IMR-90 (cell line): ENCODE measurements at regions not wholly inside any gene's neighbourhood (a gene's known extent, or its start where the extent isn't known, plus 50 kb on each side); places are given as distances from the start of the nearest gene placed in this dataset.

Source experiments
- ATAC-seq: fragments of 200-7000 bp; cut with Tn5 transposase; 2 replicates; pipeline ENCODE4 v1.9.1; 2020; ENCODE audit warnings: low read depth, mild to moderate bottlenecking, moderate library complexity
- BruUV-seq: library from RNA; stranded (reverse); fragments of 400-500 nt; replicated peaks from 2 replicates; lab custom pipeline; 2021; lab: Mats Ljungman, UMichigan
- CTCF ChIA-PET: fragments of 300-600 bp; formaldehyde crosslinking; extraction: SDS; loops from one replicate; lab custom pipeline; 2021; ENCODE audit warnings: antibody characterized with exemption; lab: Yijun Ruan, JAX
- POLR2A ChIA-PET: fragments of 300-600 bp; sonication (Branson Sonifier 250); formaldehyde crosslinking; loops from one replicate; lab custom pipeline; 2022; ENCODE audit warnings: antibody characterized with exemption; ENCODE audit not compliant: unreplicated experiment; lab: Charles Lee
- DNase-seq: peaks from one replicate; pipeline ENCODE4 v3.0.0; 2013
- H2AFZ ChIP-seq: replicated peaks from 2 replicates; pipeline ENCODE3; 2013; ENCODE audit warnings: low read length, mild to moderate bottlenecking; ENCODE audit not compliant: poor library complexity
- H2AK5ac ChIP-seq: 2 replicates; pipeline ENCODE4 v1.6.1; 2013; ENCODE audit warnings: low read depth, low read length, inconsistent platforms
- H2AK9ac ChIP-seq: replicated peaks from 2 replicates; pipeline ENCODE3; 2013; ENCODE audit warnings: mild to moderate bottlenecking, low read depth, low read length, moderate library complexity; ENCODE audit not compliant: poor library complexity
- H2BK120ac ChIP-seq: 2 replicates; pipeline ENCODE4 v1.6.1; 2013; ENCODE audit warnings: low read depth, low read length, inconsistent platforms
- H2BK15ac ChIP-seq: 3 replicates; pipeline ENCODE4 v1.6.1; 2013; ENCODE audit warnings: low read depth, low read length, inconsistent platforms
- H2BK20ac ChIP-seq: 2 replicates; pipeline ENCODE4 v1.6.1; 2013; ENCODE audit warnings: low read depth, mild to moderate bottlenecking, inconsistent platforms, low read length, moderate library complexity
- H2BK5ac ChIP-seq: 2 replicates; pipeline ENCODE4 v1.6.1; 2013; ENCODE audit warnings: mild to moderate bottlenecking, low read depth, low read length, inconsistent platforms; ENCODE audit not compliant: poor library complexity, severe bottlenecking
- H3K14ac ChIP-seq: replicated peaks from 2 replicates; pipeline ENCODE4 v1.6.1; 2013; ENCODE audit warnings: low read depth, low read length, inconsistent platforms
- H3K18ac ChIP-seq: 2 replicates; pipeline ENCODE4 v1.6.1; 2013; ENCODE audit warnings: low read depth, low read length, control low read depth
- H3K23ac ChIP-seq: 2 replicates; pipeline ENCODE4 v1.6.1; 2013; ENCODE audit warnings: low read depth, low read length, inconsistent platforms
- H3K27ac ChIP-seq: 2 replicates; pipeline ENCODE4 v1.5.1; 2013; ENCODE audit warnings: mild to moderate bottlenecking, control low read depth, low read length; ENCODE audit not compliant: insufficient read depth
- H3K27me3 ChIP-seq: 2 replicates; pipeline ENCODE4 v1.6.1; 2013; ENCODE audit warnings: low read length; ENCODE audit not compliant: control insufficient read depth, insufficient read depth
- H3K36me3 ChIP-seq: 2 replicates; pipeline ENCODE4 v1.6.1; 2013; ENCODE audit warnings: low read length, mixed read lengths; ENCODE audit not compliant: control insufficient read depth, insufficient read depth
- H3K4ac ChIP-seq: 2 replicates; pipeline ENCODE4 v1.6.1; 2013; ENCODE audit warnings: low read depth, low read length, inconsistent platforms
- H3K4me1 ChIP-seq: 2 replicates; pipeline ENCODE4 v1.6.1; 2013; ENCODE audit warnings: low read length, mixed read lengths; ENCODE audit not compliant: control insufficient read depth, insufficient read depth
- H3K4me2 ChIP-seq: 2 replicates; pipeline ENCODE4 v1.6.1; 2013; ENCODE audit warnings: low read depth, mild to moderate bottlenecking, control low read depth, low read length, moderate library complexity
- H3K4me3 ChIP-seq: 2 replicates; pipeline ENCODE4 v1.5.1; 2013; ENCODE audit warnings: low read depth, mild to moderate bottlenecking, control low read depth, low read length, moderate library complexity; ENCODE audit not compliant: insufficient read depth
- H3K56ac ChIP-seq: 2 replicates; pipeline ENCODE4 v1.6.1; 2013; ENCODE audit warnings: low read length, inconsistent platforms; ENCODE audit not compliant: insufficient read depth; ENCODE audit errors: extremely low read depth
- H3K79me1 ChIP-seq, 2 experiments: 2 replicates each; pipeline ENCODE4 v1.6.1; 2013; ENCODE audit warnings: low read length in 2 of 2, inconsistent platforms in 1 of 2, low read depth in 1 of 2
- H3K9ac ChIP-seq: 2 replicates; pipeline ENCODE4 v1.6.1; 2013; ENCODE audit warnings: low read depth, low read length, control low read depth
- H3K9me1 ChIP-seq: 2 replicates; pipeline ENCODE4 v1.6.1; 2013; ENCODE audit warnings: low read length, inconsistent platforms; ENCODE audit not compliant: insufficient read depth
- H3K9me3 ChIP-seq: 2 replicates; pipeline ENCODE4 v1.6.1; 2013; ENCODE audit warnings: low read length; ENCODE audit not compliant: control insufficient read depth, insufficient read depth
- H4K20me1 ChIP-seq: 2 replicates; pipeline ENCODE4 v1.6.1; 2013; ENCODE audit warnings: low read length, inconsistent platforms; ENCODE audit not compliant: insufficient read depth
- H4K5ac ChIP-seq: 2 replicates; pipeline ENCODE4 v1.6.1; 2013; ENCODE audit warnings: mild to moderate bottlenecking, low read depth, low read length, control low read depth
- H4K8ac ChIP-seq, 2 experiments: 2 replicates each; pipeline ENCODE4 v1.6.1; 2013; ENCODE audit warnings: low read depth in 2 of 2, low read length in 2 of 2, control low read depth in 1 of 2, inconsistent platforms in 1 of 2
- H4K91ac ChIP-seq: 2 replicates; pipeline ENCODE4 v1.6.1; 2013; ENCODE audit warnings: low read depth, low read length, inconsistent platforms; ENCODE audit not compliant: insufficient read depth
- BHLHE40 ChIP-seq: fragments of 150-350 bp; IDR thresholded peaks from 2 replicates; pipeline ENCODE4 v1.6.1; 2016; ENCODE audit warnings: mild to moderate bottlenecking, low read depth, low read length
- CHD1 ChIP-seq: IDR thresholded peaks from 2 replicates; pipeline ENCODE4 v1.6.1; 2012; ENCODE audit warnings: low read depth, low read length, improper control_type of control experiment
- CTCF ChIP-seq: conservative IDR thresholded peaks from 2 replicates; pipeline ENCODE4 v1.5.1; 2012; ENCODE audit warnings: mild to moderate bottlenecking, low read depth, low read length, improper control_type of control experiment
- FOS ChIP-seq: fragments of 150-350 bp; IDR thresholded peaks from 2 replicates; pipeline ENCODE4 v1.6.1; 2016; ENCODE audit warnings: low read depth, low read length
- MAZ ChIP-seq: IDR thresholded peaks from 2 replicates; pipeline ENCODE4 v1.6.1; 2012; ENCODE audit warnings: low read depth, mild to moderate bottlenecking, low read length, improper control_type of control experiment, moderate library complexity, borderline replicate concordance
- MXI1 ChIP-seq: IDR thresholded peaks from 2 replicates; pipeline ENCODE4 v1.6.1; 2012; ENCODE audit warnings: low read depth, mild to moderate bottlenecking, low read length, moderate library complexity, borderline replicate concordance
- POLR2A ChIP-seq: IDR thresholded peaks from 2 replicates; pipeline ENCODE4 v1.6.1; 2012; ENCODE audit warnings: mild to moderate bottlenecking, low read depth, low read length
- RAD21 ChIP-seq: IDR thresholded peaks from 2 replicates; pipeline ENCODE4 v1.6.1; 2012; ENCODE audit warnings: low read length, improper control_type of control experiment
- RCOR1 ChIP-seq: IDR thresholded peaks from 2 replicates; pipeline ENCODE4 v1.6.1; 2012; ENCODE audit warnings: mild to moderate bottlenecking, low read length, improper control_type of control experiment; ENCODE audit not compliant: insufficient replicate concordance
- SMC3 ChIP-seq: fragments of 150-350 bp; IDR thresholded peaks from 2 replicates; pipeline ENCODE4 v1.6.1; 2016; ENCODE audit warnings: low read depth, mild to moderate bottlenecking, antibody characterized with exemption, low read length, moderate library complexity
- WGBS, 2 experiments: methylation state at CpG; one replicate each; pipeline versions ENCODE4 v1.1.5 to v1.1.7; 2013; ENCODE audit warnings: missing lambda C conversion rate in 2 of 2; ENCODE audit not compliant: insufficient read length in 1 of 2; ENCODE audit errors: extremely low coverage in 2 of 2; 5-methylcytosine and 5-hydroxymethylcytosine counted together
- dilution Hi-C: fragments of 300-500 bp; cut with HindIII; formaldehyde crosslinking; loops from one replicate; pipeline ENCODE4 v1.14.3; 2018; ENCODE audit warnings: low sequenced_read_pairs; ENCODE audit not compliant: unreplicated experiment
- in situ Hi-C: fragments of 300-500 bp; cut with MboI; formaldehyde crosslinking; loops from 3 replicates; pipeline ENCODE4 v1.14.3; 2019; ENCODE audit warnings: low sequenced_read_pairs, inconsistent platforms, mixed read lengths
- intact Hi-C: fragments of 100-400 bp; cut with micrococcal nuclease; formaldehyde crosslinking; loops from 2 replicates; pipeline ENCODE4 v1.10.0; 2022

- Histone ChIP-seq H3K4me2 (no peak overlapping the region), H3K14ac (no peak overlapping the region), H3K9me3 (no peaks in the 10 kb centered on the region), H3K27me3 (no peaks in the 10 kb centered on the region), H3K4me1 (no peaks in the 10 kb centered on the region), H4K5ac (no peak overlapping the region), H2BK20ac (no peak overlapping the region), H3K4me3 (no peak overlapping the region), H4K20me1 (no peaks in the 10 kb centered on the region), H3K56ac (no peak overlapping the region), H3K79me1 (no peaks in the 10 kb centered on the region), H3K27ac (no peak overlapping the region), H3K4ac (no peak overlapping the region), H3K9me1 (no peaks in the 10 kb centered on the region), H3K36me3 (no peaks in the 10 kb centered on the region), H3K18ac (no peak overlapping the region), H2BK5ac (no peak overlapping the region), H2AFZ (no peak overlapping the region), H2AK5ac (no peak overlapping the region), H2BK120ac (no peak overlapping the region), H2AK9ac (no peak overlapping the region), H2BK15ac (no peak overlapping the region), H3K23ac (no peak overlapping the region), H4K91ac (no peak overlapping the region), H3K9ac (no peak overlapping the region), H4K8ac (no peak overlapping the region)
- intact Hi-C loops (no loop called here), dilution Hi-C loops (no loop called here), in situ Hi-C loops (no loop called here)
- CTCF ChIA-PET, result no interaction called here
- no peak for TF ChIP-seq FOS
- no peak for TF ChIP-seq CTCF
- no peak for TF ChIP-seq CHD1
- no peak for TF ChIP-seq BHLHE40
- TF ChIP-seq SMC3, result no peak
- no peak for TF ChIP-seq POLR2A
- no peak for TF ChIP-seq MXI1
- no peak for TF ChIP-seq MAZ
- no peak for TF ChIP-seq RCOR1
- no peak for TF ChIP-seq RAD21
- DNase-seq (no peak), ATAC-seq (no peak)
- BruUV-seq, result no TSS peak
- POLR2A ChIA-PET, result no interaction called here
- no CpG with 5 or more reads among the region's 1 CpG for WGBS, 2 experiments
Measured at GRCh38 chr2:82316586-82316985, 2012.0 kb upstream of the LRRTM1 start.
